ENCODE measurements at regions not wholly inside any gene's neighbourhood (a gene's known extent, or its start where the extent isn't known, plus 50 kb on each side); places are given as distances from the start of the nearest gene placed in this dataset.

DNA sequence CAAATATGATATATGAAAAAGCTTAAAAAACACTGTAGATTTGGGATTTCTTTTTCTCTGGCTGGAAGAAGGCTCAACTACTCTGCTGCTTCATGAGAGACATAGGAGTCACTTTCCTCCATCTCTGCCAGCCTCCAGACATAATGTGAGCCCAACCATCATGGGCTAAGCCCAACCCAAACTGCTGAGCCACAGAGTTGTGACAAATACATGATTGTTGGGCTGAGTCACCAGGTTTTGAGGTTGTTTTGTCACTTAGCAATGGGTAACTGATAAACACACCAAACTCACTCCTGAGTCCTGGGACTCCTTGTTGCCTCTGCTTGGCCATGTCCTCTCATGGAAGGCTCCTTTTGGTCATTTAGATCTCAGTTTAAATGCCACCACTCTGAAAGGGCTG lies 381.8 kb upstream of the FZD8 start:
- Histone ChIP-seq H3K27me3 (ENCODE audit: control insufficient read depth in 3 of 3, insufficient read depth in 3 of 3, low read depth in 1 of 3, low read length in 3 of 3) (no peaks in the 10 kb centered on the region), H2BK120ac (ENCODE audit: low read depth, low read length) (no peak overlapping the region), H2BK5ac (ENCODE audit: low read length) (no peak overlapping the region), H2BK15ac (ENCODE audit: low read length) (no peak overlapping the region), H2BK12ac (ENCODE audit: low read length) (no peak overlapping the region), H3K4ac (ENCODE audit: low read length) (no peak overlapping the region), H2AK5ac (ENCODE audit: low read depth, low read length) (no peak overlapping the region), H3K79me1 (ENCODE audit: low read depth, low read length) (no peaks in the 10 kb centered on the region), H3K14ac (ENCODE audit: low read length) (no peak overlapping the region), H3K4me1 (ENCODE audit: control insufficient read depth in 2 of 2, insufficient read depth in 1 of 2, low read depth in 1 of 2, low read length in 2 of 2) (peaks cover 0 to 6% of the 10 kb centered on the region in 2 donors), H2AFZ (ENCODE audit: low read length) (no peak overlapping the region), H3K36me3 (replicated peaks in 1 of 2; ENCODE audit: control insufficient read depth in 2 of 2, insufficient read depth in 2 of 2, low read length in 2 of 2) (no peaks in the 10 kb centered on the region), H3K4me2 (ENCODE audit: insufficient read depth, low read length, poor library complexity, severe bottlenecking) (no peak overlapping the region), H4K8ac (ENCODE audit: low read depth, low read length) (no peak overlapping the region), H4K91ac (ENCODE audit: low read depth, low read length, poor library complexity) (no peak overlapping the region), H3K18ac (ENCODE audit: low read length) (no peak overlapping the region), H3K9ac (ENCODE audit: low read depth, low read length, poor library complexity) (no peak overlapping the region), H3K23ac (ENCODE audit: low read depth, low read length, poor library complexity) (no peak overlapping the region), H3K9me3 (replicated peaks in 1 of 2; ENCODE audit: control insufficient read depth in 2 of 2, insufficient read depth in 1 of 2, low read depth in 1 of 2, low read length in 2 of 2) (no peaks in the 10 kb centered on the region), H3K27ac (replicated peaks; ENCODE audit: low read length) (no peak overlapping the region), H3K4me3 (ENCODE audit: low read length in 2 of 2) (no peak overlapping the region)
- DNase-seq (ENCODE audit: low spot score): no peak

DNA sequence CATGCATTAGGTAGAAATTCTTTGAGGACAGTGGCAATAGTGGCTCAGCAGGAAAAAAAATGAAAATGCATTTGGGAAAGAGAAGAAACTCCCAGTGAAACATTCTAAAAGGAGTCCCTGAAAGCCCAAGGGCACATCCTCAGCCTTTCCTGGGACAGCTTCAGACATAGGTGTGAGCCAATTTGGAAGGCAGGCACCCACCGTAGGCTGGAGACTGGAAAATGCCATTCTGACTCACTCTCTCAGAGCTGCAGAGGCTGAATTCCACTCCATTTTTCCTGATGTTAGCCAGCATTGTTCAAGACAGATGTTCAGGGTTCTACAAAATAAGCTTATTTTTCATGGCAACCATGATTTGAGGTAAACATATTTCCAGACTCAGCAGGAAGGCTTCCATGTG lies 379.0 kb upstream of the FZD8 start:
- H2AK5ac ChIP-seq (ENCODE audit: low read depth, low read length): no peak overlapping the region
- H2BK15ac ChIP-seq (ENCODE audit: low read length): no peak overlapping the region
- H3K79me1 ChIP-seq (ENCODE audit: low read depth, low read length): no peaks in the 10 kb centered on the region
- no peak overlapping the region for H3K18ac ChIP-seq (ENCODE audit: low read length)
- H3K9me3 ChIP-seq (replicated peaks in 1 of 2; ENCODE audit: control insufficient read depth in 2 of 2, insufficient read depth in 1 of 2, low read depth in 1 of 2, low read length in 2 of 2): no peaks in the 10 kb centered on the region
- H3K14ac ChIP-seq (ENCODE audit: low read length): no peak overlapping the region
- H3K4me1 ChIP-seq (ENCODE audit: control insufficient read depth in 2 of 2, insufficient read depth in 1 of 2, low read depth in 1 of 2, low read length in 2 of 2): peaks cover 0 to 8% of the 10 kb centered on the region in 2 donors
- H3K27me3 ChIP-seq (ENCODE audit: control insufficient read depth in 3 of 3, insufficient read depth in 3 of 3, low read depth in 1 of 3, low read length in 3 of 3): no peaks in the 10 kb centered on the region
- H3K36me3 ChIP-seq (replicated peaks in 1 of 2; ENCODE audit: control insufficient read depth in 2 of 2, insufficient read depth in 2 of 2, low read length in 2 of 2): no peaks in the 10 kb centered on the region
- H3K4me3 ChIP-seq (ENCODE audit: low read length in 2 of 2): no peak overlapping the region
- no peak for DNase-seq (ENCODE audit: low spot score)
- H3K23ac ChIP-seq (ENCODE audit: low read depth, low read length, poor library complexity): no peak overlapping the region
- WGBS, 2 donors (ENCODE audit: extremely low coverage in 2 of 2, insufficient read length in 2 of 2, insufficient replicate concordance in 1 of 2): no CpG with 5 or more reads among the region's 1 CpG
- H3K4ac ChIP-seq (ENCODE audit: low read length): no peak overlapping the region
- H2BK120ac ChIP-seq (ENCODE audit: low read depth, low read length): no peak overlapping the region
- no peak overlapping the region for H2BK5ac ChIP-seq (ENCODE audit: low read length)
- H2BK12ac ChIP-seq (ENCODE audit: low read length): no peak overlapping the region
- H2AFZ ChIP-seq (ENCODE audit: low read length): no peak overlapping the region
- no peak overlapping the region for H4K8ac ChIP-seq (ENCODE audit: low read depth, low read length)
- no peak overlapping the region for H3K4me2 ChIP-seq (ENCODE audit: insufficient read depth, low read length, poor library complexity, severe bottlenecking)
- no peak overlapping the region for H3K9ac ChIP-seq (ENCODE audit: low read depth, low read length, poor library complexity)
- no peak overlapping the region for H3K27ac ChIP-seq (replicated peaks; ENCODE audit: low read length)
- H4K91ac ChIP-seq (ENCODE audit: low read depth, low read length, poor library complexity): no peak overlapping the region

DNA sequence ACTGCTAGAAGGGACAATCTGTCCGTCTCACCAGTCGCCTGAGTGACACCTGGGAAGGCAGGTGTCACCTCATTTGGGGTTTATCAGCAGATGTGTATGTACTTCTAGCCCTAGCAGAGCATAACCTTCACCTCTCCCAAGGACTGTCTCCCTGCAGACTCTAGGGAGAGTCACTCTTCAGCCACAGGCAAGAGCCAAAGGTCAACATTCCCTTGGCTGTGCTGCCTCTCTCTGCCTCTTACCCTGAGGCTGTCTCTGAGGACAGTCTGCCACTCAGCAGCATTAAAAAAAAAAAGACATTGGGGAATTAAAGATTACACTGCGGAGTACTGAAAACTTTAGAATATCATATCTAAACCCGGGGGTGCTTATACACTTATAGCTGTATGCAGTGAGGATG lies 377.7 kb upstream of the FZD8 start:
- H3K14ac ChIP-seq (ENCODE audit: low read length): no peak overlapping the region
- no peak overlapping the region for H3K4me3 ChIP-seq (ENCODE audit: low read length in 2 of 2)
- no peak overlapping the region for H2AK5ac ChIP-seq (ENCODE audit: low read depth, low read length)
- WGBS, 2 donors (ENCODE audit: extremely low coverage in 2 of 2, insufficient read length in 2 of 2, insufficient replicate concordance in 1 of 2): no CpG with 5 or more reads among the region's 4 CpGs
- H3K18ac ChIP-seq (ENCODE audit: low read length): no peak overlapping the region
- no peak overlapping the region for H2BK5ac ChIP-seq (ENCODE audit: low read length)
- H3K9me3 ChIP-seq (replicated peaks in 1 of 2; ENCODE audit: control insufficient read depth in 2 of 2, insufficient read depth in 1 of 2, low read depth in 1 of 2, low read length in 2 of 2): no peaks in the 10 kb centered on the region
- no peak overlapping the region for H4K8ac ChIP-seq (ENCODE audit: low read depth, low read length)
- H3K23ac ChIP-seq (ENCODE audit: low read depth, low read length, poor library complexity): no peak overlapping the region
- H3K4me2 ChIP-seq (ENCODE audit: insufficient read depth, low read length, poor library complexity, severe bottlenecking): no peak overlapping the region
- peaks cover 0 to 8% of the 10 kb centered on the region in 2 donors for H3K4me1 ChIP-seq (ENCODE audit: control insufficient read depth in 2 of 2, insufficient read depth in 1 of 2, low read depth in 1 of 2, low read length in 2 of 2)
- H2AFZ ChIP-seq (ENCODE audit: low read length): no peak overlapping the region
- H3K36me3 ChIP-seq (replicated peaks in 1 of 2; ENCODE audit: control insufficient read depth in 2 of 2, insufficient read depth in 2 of 2, low read length in 2 of 2): no peaks in the 10 kb centered on the region
- no peak overlapping the region for H3K4ac ChIP-seq (ENCODE audit: low read length)
- H2BK15ac ChIP-seq (ENCODE audit: low read length): no peak overlapping the region
- H2BK12ac ChIP-seq (ENCODE audit: low read length): no peak overlapping the region
- no peak overlapping the region for H3K9ac ChIP-seq (ENCODE audit: low read depth, low read length, poor library complexity)
- no peak overlapping the region for H4K91ac ChIP-seq (ENCODE audit: low read depth, low read length, poor library complexity)
- no peaks in the 10 kb centered on the region for H3K27me3 ChIP-seq (ENCODE audit: control insufficient read depth in 3 of 3, insufficient read depth in 3 of 3, low read depth in 1 of 3, low read length in 3 of 3)
- no peaks in the 10 kb centered on the region for H3K79me1 ChIP-seq (ENCODE audit: low read depth, low read length)
- peak overlapping the region; percentile 24 for H2BK120ac ChIP-seq (ENCODE audit: low read depth, low read length)
- H3K27ac ChIP-seq (replicated peaks; ENCODE audit: low read length): no peak overlapping the region
- no peak for DNase-seq (ENCODE audit: low spot score)

DNA sequence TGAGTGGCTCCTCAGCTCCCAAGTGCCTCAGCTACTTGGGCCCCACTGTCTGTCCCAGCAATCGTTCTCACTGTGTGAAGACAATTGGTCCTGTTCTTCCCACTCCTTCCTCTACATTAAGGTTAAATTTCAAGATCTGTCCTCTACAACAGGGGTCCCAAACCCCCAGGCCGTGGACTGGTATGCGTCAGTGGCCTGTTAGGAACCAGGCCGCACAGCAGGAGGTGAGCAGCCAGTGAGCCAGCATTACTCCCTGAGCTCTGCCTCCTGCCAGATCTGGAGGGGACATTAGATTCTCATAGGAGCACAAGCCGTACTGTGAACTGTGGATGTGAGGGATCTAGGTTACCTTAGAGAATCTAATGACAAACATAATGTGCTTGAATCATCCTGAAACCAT lies 376.9 kb upstream of the FZD8 start:
- H3K14ac ChIP-seq (ENCODE audit: low read length): peak overlapping the region; percentile 63
- H3K9ac ChIP-seq (ENCODE audit: low read depth, low read length, poor library complexity): no peak overlapping the region
- H3K4me2 ChIP-seq (ENCODE audit: insufficient read depth, low read length, poor library complexity, severe bottlenecking): no peak overlapping the region
- no peak overlapping the region for H3K27ac ChIP-seq (replicated peaks; ENCODE audit: low read length)
- H3K36me3 ChIP-seq (replicated peaks in 1 of 2; ENCODE audit: control insufficient read depth in 2 of 2, insufficient read depth in 2 of 2, low read length in 2 of 2): no peaks in the 10 kb centered on the region
- no peak overlapping the region for H4K8ac ChIP-seq (ENCODE audit: low read depth, low read length)
- H3K4ac ChIP-seq (ENCODE audit: low read length): peak overlapping the region; percentile 17
- WGBS, 2 donors (ENCODE audit: extremely low coverage in 2 of 2, insufficient read length in 2 of 2, insufficient replicate concordance in 1 of 2): no CpG with 5 or more reads among the region's 5 CpGs
- H3K27me3 ChIP-seq (ENCODE audit: control insufficient read depth in 3 of 3, insufficient read depth in 3 of 3, low read depth in 1 of 3, low read length in 3 of 3): no peaks in the 10 kb centered on the region
- no peak overlapping the region for H2BK12ac ChIP-seq (ENCODE audit: low read length)
- peaks cover 0 to 10% of the 10 kb centered on the region in 2 donors for H3K4me1 ChIP-seq (ENCODE audit: control insufficient read depth in 2 of 2, insufficient read depth in 1 of 2, low read depth in 1 of 2, low read length in 2 of 2)
- H3K9me3 ChIP-seq (replicated peaks in 1 of 2; ENCODE audit: control insufficient read depth in 2 of 2, insufficient read depth in 1 of 2, low read depth in 1 of 2, low read length in 2 of 2): no peaks in the 10 kb centered on the region
- no peaks in the 10 kb centered on the region for H3K79me1 ChIP-seq (ENCODE audit: low read depth, low read length)
- H4K91ac ChIP-seq (ENCODE audit: low read depth, low read length, poor library complexity): peak overlapping the region; percentile 20
- no peak overlapping the region for H2AFZ ChIP-seq (ENCODE audit: low read length)
- no peak overlapping the region for H2AK5ac ChIP-seq (ENCODE audit: low read depth, low read length)
- DNase-seq (ENCODE audit: low spot score): no peak
- H2BK120ac ChIP-seq (ENCODE audit: low read depth, low read length): no peak overlapping the region
- H2BK15ac ChIP-seq (ENCODE audit: low read length): peak overlapping the region; percentile 69
- peak overlapping the region; percentile 65 for H3K18ac ChIP-seq (ENCODE audit: low read length)
- no peak overlapping the region for H3K23ac ChIP-seq (ENCODE audit: low read depth, low read length, poor library complexity)
- no peak overlapping the region for H2BK5ac ChIP-seq (ENCODE audit: low read length)
- H3K4me3 ChIP-seq (ENCODE audit: low read length in 2 of 2): no peak overlapping the region

Measured in neuronal stem cell (in vitro differentiated cells).